ENCODE measurements at regions not wholly inside any gene's neighbourhood (a gene's known extent, or its start where the extent isn't known, plus 50 kb on each side); places are given as distances from the start of the nearest gene placed in this dataset.
A peak's percentile ranks its signal among the peaks of the same experiment; 100 is the strongest.

GRCh38 chr15:35725353-35725752, 179.4 kb upstream of the DPH6 start:
- DNase-seq (ENCODE audit: low spot score), result no peak

GRCh38 chr15:35727627-35728026, 181.7 kb upstream of the DPH6 start:
- DNase-seq (ENCODE audit: low spot score), result no peak

- DNase-seq (ENCODE audit: low spot score), result no peak
Observed at GRCh38 chr15:35728219-35728940, 182.4 kb upstream of the DPH6 start.

GRCh38 chr15:35736150-35736549, 190.2 kb upstream of the DPH6 start:
- DNase-seq (ENCODE audit: low spot score), result no peak

GRCh38 chr15:35737441-35737840, 191.5 kb upstream of the DPH6 start:
- no peak for DNase-seq (ENCODE audit: low spot score)

GRCh38 chr15:35738370-35738769, 192.4 kb upstream of the DPH6 start:
- no peak for DNase-seq (ENCODE audit: low spot score)

GRCh38 chr15:35740761-35741160, 194.8 kb upstream of the DPH6 start:
- no peak for DNase-seq (ENCODE audit: low spot score)

GRCh38 chr15:35741395-35741794, 195.4 kb upstream of the DPH6 start:
- no peak for DNase-seq (ENCODE audit: low spot score)

GRCh38 chr15:35741881-35742280, 195.9 kb upstream of the DPH6 start:
- no peak for DNase-seq (ENCODE audit: low spot score)

GRCh38 chr15:35743321-35743720, 197.4 kb upstream of the DPH6 start:
- DNase-seq (ENCODE audit: low spot score), result no peak

GRCh38 chr15:35746121-35746520, 200.2 kb upstream of the DPH6 start:
- DNase-seq (ENCODE audit: low spot score), result peak; percentile 84

- no peak for DNase-seq (ENCODE audit: low spot score)
Observed at GRCh38 chr15:35748105-35748504, 202.1 kb upstream of the DPH6 start.

GRCh38 chr15:35750051-35750450, 204.1 kb upstream of the DPH6 start:
- no peak for DNase-seq (ENCODE audit: low spot score)

GRCh38 chr15:35751413-35752133, 205.6 kb upstream of the DPH6 start:
- DNase-seq (ENCODE audit: low spot score), result peak; percentile 90

GRCh38 chr15:35752134-35752466, 206.1 kb upstream of the DPH6 start:
- DNase-seq (ENCODE audit: low spot score), result no peak

GRCh38 chr15:35753486-35753885, 207.5 kb upstream of the DPH6 start:
- DNase-seq (ENCODE audit: low spot score), result no peak

- no peak for DNase-seq (ENCODE audit: low spot score)
Observed at GRCh38 chr15:35755237-35755802, 209.4 kb upstream of the DPH6 start.

GRCh38 chr15:35756623-35757022, 210.7 kb upstream of the DPH6 start:
- no peak for DNase-seq (ENCODE audit: low spot score)

GRCh38 chr15:35757361-35757760, 211.4 kb upstream of the DPH6 start:
- peak; percentile 45 for DNase-seq (ENCODE audit: low spot score)

GRCh38 chr15:35757765-35758164, 211.8 kb upstream of the DPH6 start:
- no peak for DNase-seq (ENCODE audit: low spot score)

- DNase-seq (ENCODE audit: low spot score), result no peak
Observed at GRCh38 chr15:35764661-35765519, 218.9 kb upstream of the DPH6 start.

- DNase-seq (ENCODE audit: low spot score), result no peak
Observed at GRCh38 chr15:35768949-35769348, 223.0 kb upstream of the DPH6 start.

- DNase-seq (ENCODE audit: low spot score), result no peak
Observed at GRCh38 chr15:35769656-35770055, 223.7 kb upstream of the DPH6 start.
